H1 (cell line): ENCODE measurements at regions not wholly inside any gene's neighbourhood (a gene's known extent, or its start where the extent isn't known, plus 50 kb on each side); places are given as distances from the start of the nearest gene placed in this dataset.

ENCODE experiments used
- CTCF ChIA-PET: fragments of 300-600 bp; sonication (Branson Sonifier 250); formaldehyde crosslinking; loops from one replicate; lab custom pipeline; 2021; ENCODE audit not compliant: partially characterized antibody; lab: Charles Lee
- POLR2A ChIA-PET: fragments of 300-600 bp; sonication (Branson Sonifier 250); formaldehyde crosslinking; loops from one replicate; lab custom pipeline; 2021; ENCODE audit warnings: inconsistent platforms; ENCODE audit not compliant: partially characterized antibody; lab: Charles Lee
- DNase-seq, 2 experiments: peaks; one replicate each; pipeline versions ENCODE4 v3.0.0 to v3.0.0-alpha.2; 2010 to 2022; ENCODE audit warnings: low spot score in 2 of 2, low read depth in 1 of 2, mixed read lengths in 1 of 2
- FAIRE-seq: peaks from 2 replicates; lab custom pipeline; 2011; peaks lifted over from hg19 to GRCh38; lab: Jason Lieb, UNC
- H2AFZ ChIP-seq: 2 replicates; pipeline ENCODE4 v1.8.1; 2012; ENCODE audit warnings: low read length, inconsistent platforms
- H2AK5ac ChIP-seq: 2 replicates; pipeline ENCODE4 v1.6.1; 2013; ENCODE audit warnings: low read depth, low read length
- H2BK120ac ChIP-seq: replicated peaks from 2 replicates; pipeline ENCODE3; 2013; ENCODE audit warnings: low read depth, low read length, inconsistent platforms
- H2BK12ac ChIP-seq: 2 replicates; pipeline ENCODE4 v1.6.1; 2013; ENCODE audit warnings: low read depth, low read length
- H2BK15ac ChIP-seq: 2 replicates; pipeline ENCODE4 v1.6.1; 2013; ENCODE audit warnings: low read length
- H2BK20ac ChIP-seq: 2 replicates; pipeline ENCODE4 v1.6.1; 2013; ENCODE audit warnings: low read length
- H2BK5ac ChIP-seq: 2 replicates; pipeline ENCODE4 v1.6.1; 2013; ENCODE audit warnings: low read depth, low read length
- H3K14ac ChIP-seq: 2 replicates; pipeline ENCODE4 v1.6.1; 2013; ENCODE audit warnings: inconsistent platforms; ENCODE audit not compliant: insufficient read length
- H3K18ac ChIP-seq: 2 replicates; pipeline ENCODE4 v1.6.1; 2013; ENCODE audit warnings: low read length; ENCODE audit errors: extremely low read depth
- H3K23ac ChIP-seq: 2 replicates; pipeline ENCODE4 v1.6.1; 2013; ENCODE audit warnings: inconsistent platforms; ENCODE audit not compliant: insufficient read length
- H3K23me2 ChIP-seq: 2 replicates; pipeline ENCODE4 v1.6.1; 2013; ENCODE audit warnings: low read depth, low read length
- H3K27ac ChIP-seq: 2 replicates; pipeline ENCODE4 v1.6.1; 2011; ENCODE audit warnings: low read depth, low read length, inconsistent platforms
- H3K27me3 ChIP-seq, 4 experiments: replicated peaks in 1 of 4; 1 replicate in 1 of 4; 2 replicates in 3 of 4; pipeline versions ENCODE4 v1.6.1 to v1.8.1; 2011 to 2013; ENCODE audit warnings: low read length in 3 of 4, mild to moderate bottlenecking in 3 of 4, inconsistent platforms in 2 of 4, mixed read lengths in 2 of 4, moderate library complexity in 1 of 4; ENCODE audit not compliant: control insufficient read depth in 3 of 4, insufficient read depth in 3 of 4; ENCODE audit errors: extremely low read depth in 1 of 4
- H3K36me3 ChIP-seq, 4 experiments: 2 replicates each; pipeline versions ENCODE4 v1.6.1 to v1.8.1; 2011 to 2013; ENCODE audit warnings: mild to moderate bottlenecking in 4 of 4, low read length in 3 of 4, moderate library complexity in 2 of 4, control low read depth in 1 of 4, inconsistent platforms in 1 of 4; ENCODE audit not compliant: insufficient read depth in 4 of 4, control insufficient read depth in 2 of 4
- H3K4ac ChIP-seq: replicated peaks from 2 replicates; pipeline ENCODE3; 2013; ENCODE audit warnings: low read length, low read depth, mixed read lengths, inconsistent platforms; ENCODE audit not compliant: insufficient read length
- H3K4me1 ChIP-seq, 4 experiments: replicated peaks in 1 of 4; 1 replicate in 1 of 4; 2 replicates in 3 of 4; pipeline versions ENCODE4 v1.6.1 to v1.8.1; 2011 to 2013; ENCODE audit warnings: low read length in 3 of 4, inconsistent platforms in 2 of 4, mixed read lengths in 1 of 4; ENCODE audit not compliant: insufficient read depth in 4 of 4, control insufficient read depth in 3 of 4
- H3K4me2 ChIP-seq, 2 experiments: 2 replicates each; pipeline versions ENCODE4 v1.6.1 to v1.8.1; 2011 to 2013; ENCODE audit warnings: low read depth in 2 of 2, low read length in 2 of 2, control low read depth in 1 of 2, inconsistent platforms in 1 of 2, mild to moderate bottlenecking in 1 of 2; ENCODE audit not compliant: insufficient read depth in 1 of 2
- H3K4me3 ChIP-seq, 4 experiments: fragments of 200-600, 300-600 bp in 1 of 4; sonication (generic), shearing (Covaris generic), sonication (Bioruptor Twin) in 1 of 4; 2 replicates each; pipeline versions ENCODE4 v1.5.1 to v1.8.1; 2011 to 2016; ENCODE audit warnings: low read length in 4 of 4, low read depth in 3 of 4, control low read depth in 2 of 4, inconsistent platforms in 2 of 4, mild to moderate bottlenecking in 2 of 4, mixed read lengths in 1 of 4, moderate library complexity in 1 of 4; ENCODE audit not compliant: insufficient read depth in 2 of 4; ENCODE audit errors: extremely low read depth in 1 of 4
- H3K56ac ChIP-seq: replicated peaks from 2 replicates; pipeline ENCODE3; 2013; ENCODE audit warnings: low read depth, mild to moderate bottlenecking, mixed read lengths, low read length, inconsistent platforms; ENCODE audit not compliant: insufficient read length
- H3K79me1 ChIP-seq: 2 replicates; pipeline ENCODE4 v1.6.1; 2013; ENCODE audit warnings: low read depth, low read length, control low read depth
- H3K79me2 ChIP-seq, 2 experiments: 2 replicates each; pipeline versions ENCODE4 v1.6.1 to v1.8.1; 2012 to 2013; ENCODE audit warnings: low read length in 2 of 2, mild to moderate bottlenecking in 2 of 2, inconsistent platforms in 1 of 2; ENCODE audit not compliant: insufficient read depth in 2 of 2, control insufficient read depth in 1 of 2
- H3K9ac ChIP-seq, 4 experiments: replicated peaks in 1 of 4; 1 replicate in 1 of 4; 2 replicates in 3 of 4; pipeline versions ENCODE4 v1.6.1 to v1.8.1; 2011 to 2013; ENCODE audit warnings: low read depth in 3 of 4, low read length in 3 of 4, control low read depth in 2 of 4, mild to moderate bottlenecking in 2 of 4, moderate library complexity in 2 of 4, inconsistent platforms in 1 of 4; ENCODE audit errors: extremely low read depth in 1 of 4
- H3K9me3 ChIP-seq, 2 experiments: 2 replicates each; pipeline versions ENCODE4 v1.6.1 to v1.8.1; 2012 to 2013; ENCODE audit warnings: mild to moderate bottlenecking in 2 of 2, moderate library complexity in 2 of 2, control low read depth in 1 of 2, inconsistent platforms in 1 of 2, low read depth in 1 of 2, low read length in 1 of 2, mixed read lengths in 1 of 2; ENCODE audit not compliant: insufficient read depth in 2 of 2
- H4K20me1 ChIP-seq, 2 experiments: replicated peaks in 1 of 2; 2 replicates each; pipeline versions ENCODE3 to v1.8.1; 2011 to 2013; ENCODE audit warnings: inconsistent platforms in 2 of 2, low read length in 2 of 2, mild to moderate bottlenecking in 1 of 2; ENCODE audit not compliant: insufficient read depth in 2 of 2, control insufficient read depth in 1 of 2
- H4K5ac ChIP-seq: 2 replicates; pipeline ENCODE4 v1.6.1; 2013; ENCODE audit warnings: low read length, low read depth, mixed read lengths, inconsistent platforms; ENCODE audit not compliant: insufficient read length
- H4K8ac ChIP-seq: 2 replicates; pipeline ENCODE4 v1.8.0; 2013; ENCODE audit warnings: mild to moderate bottlenecking, moderate library complexity, low read length, inconsistent platforms; ENCODE audit not compliant: insufficient read depth; ENCODE audit errors: extremely low read depth
- H4K91ac ChIP-seq: replicated peaks from 2 replicates; pipeline ENCODE3; 2013; ENCODE audit warnings: low read length, mixed read lengths, inconsistent platforms; ENCODE audit not compliant: insufficient read length
- BRCA1 ChIP-seq: IDR thresholded peaks from 2 replicates; pipeline ENCODE4 v1.6.1; 2012; ENCODE audit warnings: low read depth, low read length, improper control_type of control experiment
- CTBP2 ChIP-seq: IDR thresholded peaks from 2 replicates; pipeline ENCODE4 v1.7.0; 2011; ENCODE audit warnings: borderline replicate concordance, mild to moderate bottlenecking, moderate library complexity, mixed read lengths, low read length; ENCODE audit not compliant: insufficient read depth, insufficient read length
- FOSL1 ChIP-seq: IDR thresholded peaks from 2 replicates; pipeline ENCODE4 v1.6.1; 2011; ENCODE audit warnings: mild to moderate bottlenecking, low read depth, low read length, moderate library complexity; ENCODE audit not compliant: insufficient read depth
- JUND ChIP-seq: IDR thresholded peaks from 2 replicates; pipeline ENCODE4 v1.6.1; 2011; ENCODE audit warnings: mild to moderate bottlenecking, improper control_type of control experiment, low read length
- MAFK ChIP-seq: IDR thresholded peaks from 2 replicates; pipeline ENCODE4 v1.6.1; 2012; ENCODE audit warnings: low read depth, mild to moderate bottlenecking, improper control_type of control experiment, low read length
- NANOG ChIP-seq: IDR thresholded peaks from 2 replicates; pipeline ENCODE4 v1.6.1; 2011; ENCODE audit warnings: low read length, low read depth, mild to moderate bottlenecking, inconsistent platforms; ENCODE audit not compliant: insufficient read depth, poor library complexity, severe bottlenecking
- POLR2A ChIP-seq, 2 experiments: IDR thresholded peaks; 1 replicate in 1 of 2; 2 replicates in 1 of 2; pipeline ENCODE4 v1.6.1; 2011; ENCODE audit warnings: low read depth in 2 of 2, low read length in 2 of 2, mild to moderate bottlenecking in 2 of 2; ENCODE audit errors: control extremely low read depth in 1 of 2
- POU5F1 ChIP-seq: IDR thresholded peaks from 2 replicates; pipeline ENCODE4 v1.6.1; 2011; ENCODE audit warnings: low read depth, mild to moderate bottlenecking, low read length, moderate library complexity
- RBBP5 ChIP-seq: IDR thresholded peaks from 2 replicates; pipeline ENCODE4 v1.7.1; 2012; ENCODE audit warnings: low read depth, mild to moderate bottlenecking, inconsistent platforms, low read length, moderate library complexity, borderline replicate concordance
- RNF2 ChIP-seq: fragments of 200-900, 300-1000 bp; sonication (generic); IDR thresholded peaks from 2 replicates; pipeline ENCODE4 v1.7.1; 2016; ENCODE audit warnings: borderline replicate concordance, low read depth, mild to moderate bottlenecking, antibody characterized with exemption, low read length; ENCODE audit not compliant: poor library complexity, severe bottlenecking; ENCODE audit errors: missing control alignments
- SP4 ChIP-seq: IDR thresholded peaks from 2 replicates; pipeline ENCODE4 v1.6.1; 2012; ENCODE audit warnings: low read length, inconsistent platforms
- TAF1 ChIP-seq: IDR thresholded peaks from 2 replicates; pipeline ENCODE4 v1.6.1; 2011; ENCODE audit warnings: mild to moderate bottlenecking, low read depth, low read length
- YY1 ChIP-seq: IDR thresholded peaks from 2 replicates; pipeline ENCODE4 v1.6.1; 2011; ENCODE audit warnings: low read depth, mild to moderate bottlenecking, low read length
- WGBS, 2 experiments: shearing (Covaris generic) in 1 of 2; methylation state at CpG; one replicate each; pipeline versions ENCODE4 v1.1.6 to v1.1.7; 2013 to 2015; ENCODE audit warnings: low lambda C conversion rate in 2 of 2, mixed read lengths in 2 of 2, inconsistent platforms in 1 of 2, low coverage in 1 of 2, missing lambda C conversion rate in 1 of 2; ENCODE audit not compliant: insufficient replicate concordance in 2 of 2, insufficient coverage in 1 of 2, insufficient read length in 1 of 2; ENCODE audit errors: extremely low coverage in 1 of 2, missing lambda C conversion rate in 1 of 2; 5-methylcytosine and 5-hydroxymethylcytosine counted together

GRCh38 chr10:129400426-129400825, 66.6 kb upstream of the MGMT start:
- no peaks in the 10 kb centered on the region for H3K79me1 ChIP-seq
- H2BK12ac ChIP-seq, result no peak overlapping the region
- H2BK120ac ChIP-seq, result no peak overlapping the region
- H2BK5ac ChIP-seq, result no peak overlapping the region
- H3K23ac ChIP-seq, result no peak overlapping the region
- H2AFZ ChIP-seq, result no peak overlapping the region; the same call in 1 of the 2 replicates
- WGBS, 2 experiments, result 86% methylated on average over 5 of the region's 5 CpGs; no CpG with 5 or more reads in 1 of the 2 experiments
- H3K14ac ChIP-seq, result no peak overlapping the region
- no peak overlapping the region for H3K56ac ChIP-seq
- no peaks in the 10 kb centered on the region for H3K27me3 ChIP-seq
- H3K36me3 ChIP-seq, result no peaks in the 10 kb centered on the region
- no peaks in the 10 kb centered on the region for H3K79me2 ChIP-seq
- H4K91ac ChIP-seq, result no peak overlapping the region
- TF ChIP-seq JUND (no peak), POLR2A (IDR thresholded peaks at IDR 0.05; ENCODE audit: control extremely low read depth in 1 of 2, low read depth in 2 of 2, low read length in 2 of 2) (no peak), RBBP5 (no peak), NANOG (no peak), CTBP2 (no peak), SP4 (no peak), YY1 (no peak), POU5F1 (no peak), TAF1 (no peak), RNF2 (no peak), BRCA1 (no peak), FOSL1 (no peak), MAFK (no peak)
- no peaks in the 10 kb centered on the region for H4K20me1 ChIP-seq
- no peak overlapping the region for H3K4me3 ChIP-seq
- H4K5ac ChIP-seq, result no peak overlapping the region
- CTCF ChIA-PET, result interaction anchor here (0.7 kb wide), 1 partner anchor 27 kb away, joined by 6 read pairs; no protein-coding TSS in a partner anchor
- POLR2A ChIA-PET, result no interaction called here
- no peak for DNase-seq
- no peak overlapping the region for H2AK5ac ChIP-seq
- H3K18ac ChIP-seq, result no peak overlapping the region
- H3K9me3 ChIP-seq, result no peaks in the 10 kb centered on the region
- no peak overlapping the region for H3K4ac ChIP-seq
- no peak overlapping the region for H2BK20ac ChIP-seq
- no peak overlapping the region for H3K27ac ChIP-seq
- H3K4me1 ChIP-seq, result no peaks in the 10 kb centered on the region
- no peaks in the 10 kb centered on the region for H3K23me2 ChIP-seq
- no peak overlapping the region for H3K4me2 ChIP-seq
- no peak for FAIRE-seq
- no peak overlapping the region for H2BK15ac ChIP-seq
- no peak overlapping the region for H3K9ac ChIP-seq
- H4K8ac ChIP-seq, result no peak overlapping the region
